ENCODE measurements at regions not wholly inside any gene's neighbourhood (a gene's known extent, or its start where the extent isn't known, plus 50 kb on each side); places are given as distances from the start of the nearest gene placed in this dataset.

GRCh38 chr6:132244744-132245143 is 156.5 kb downstream of the MOXD1 start (continued):
- TF ChIP-seq CHD2 (IDR thresholded peaks at IDR 0.05; ENCODE audit: low read length) = no peak

All from H1 (cell line).